HepG2 (cell line): ENCODE measurements at regions not wholly inside any gene's neighbourhood (a gene's known extent, or its start where the extent isn't known, plus 50 kb on each side); places are given as distances from the start of the nearest gene placed in this dataset.

Experiments
- ATAC-seq: fragments of 200-7000 bp; cut with Tn5 transposase; 3 replicates; pipeline ENCODE4 v1.9.1; 2020; ENCODE audit warnings: mild to moderate bottlenecking, moderate library complexity
- BruUV-seq: library from RNA; stranded (reverse); fragments of 400-500 nt; replicated peaks from 2 replicates; lab custom pipeline; 2021; lab: Mats Ljungman, UMichigan
- CTCF ChIA-PET: fragments of 300-600 bp; formaldehyde crosslinking; extraction: SDS; loops from one replicate; lab custom pipeline; 2021; ENCODE audit warnings: low total read pairs, inconsistent platforms, low intra/inter-chr PET ratio; lab: Yijun Ruan, JAX
- POLR2A ChIA-PET: fragments of 350-600 bp; sonication (Branson Sonifier 250); formaldehyde crosslinking; loops from one replicate; lab custom pipeline; 2020; ENCODE audit warnings: antibody characterized with exemption, inconsistent platforms; lab: Yijun Ruan, JAX
- DNase-seq: peaks from one replicate; pipeline ENCODE4 v3.0.0-alpha.2; 2015; ENCODE audit warnings: low spot score
- FAIRE-seq: peaks from 3 replicates; lab custom pipeline; 2011; peaks lifted over from hg19 to GRCh38; lab: Jason Lieb, UNC
- H2AFZ ChIP-seq: one replicate; pipeline ENCODE4 v1.6.1; 2011; ENCODE audit warnings: low read length, inconsistent platforms
- H3K27ac ChIP-seq: fragments of 300-600 bp; 3 replicates; pipeline ENCODE4 v1.8.0; 2011; ENCODE audit warnings: mixed run types, mild to moderate bottlenecking, mixed read lengths, low read length, inconsistent platforms; ENCODE audit not compliant: insufficient read depth; ENCODE audit errors: extremely low read length
- H3K27me3 ChIP-seq, 2 experiments: fragments of 200-600 bp in 1 of 2; 2 replicates in 1 of 2; 3 replicates in 1 of 2; pipeline versions ENCODE4 v1.6.0 to v1.8.0; 2011; ENCODE audit warnings: low read length in 2 of 2, mild to moderate bottlenecking in 2 of 2, moderate library complexity in 2 of 2, inconsistent platforms in 1 of 2; ENCODE audit not compliant: insufficient read depth in 2 of 2, control insufficient read depth in 1 of 2
- H3K36me3 ChIP-seq, 2 experiments: fragments of 200-600 bp in 1 of 2; replicated peaks in 1 of 2; 2 replicates in 1 of 2; 3 replicates in 1 of 2; pipeline versions ENCODE4 v1.5.1 to v1.8.0; 2011; ENCODE audit warnings: low read length in 2 of 2, inconsistent platforms in 1 of 2; ENCODE audit not compliant: insufficient read depth in 2 of 2, control insufficient read depth in 1 of 2
- H3K4me1 ChIP-seq: 2 replicates; pipeline ENCODE4 v1.5.1; 2012; ENCODE audit warnings: low read length, inconsistent platforms; ENCODE audit not compliant: insufficient read depth
- H3K4me2 ChIP-seq: 2 replicates; pipeline ENCODE4 v1.6.0; 2011; ENCODE audit warnings: low read depth, low read length, inconsistent platforms
- H3K4me3 ChIP-seq, 3 experiments: fragments of 200-600 bp in 1 of 3; sonication (generic), shearing (Covaris generic) in 1 of 3; replicated peaks in 1 of 3; 2 replicates each; pipeline ENCODE4 v1.5.1; 2011 to 2016; ENCODE audit warnings: low read length in 3 of 3, inconsistent platforms in 2 of 3, low read depth in 2 of 3, mild to moderate bottlenecking in 2 of 3, control low read depth in 1 of 3, mixed read lengths in 1 of 3; ENCODE audit not compliant: insufficient read depth in 1 of 3
- H3K79me2 ChIP-seq: one replicate; pipeline ENCODE4 v1.6.1; 2011; ENCODE audit warnings: low read length, inconsistent platforms; ENCODE audit not compliant: insufficient read depth
- H3K9ac ChIP-seq: 2 replicates; pipeline ENCODE4 v1.6.0; 2011; ENCODE audit warnings: mild to moderate bottlenecking, low read depth, low read length, inconsistent platforms; ENCODE audit not compliant: insufficient read depth
- H3K9me3 ChIP-seq: 2 replicates; pipeline ENCODE4 v1.5.1; 2012; ENCODE audit warnings: mild to moderate bottlenecking, low read length
- H4K20me1 ChIP-seq: 2 replicates; pipeline ENCODE4 v1.6.0; 2011; ENCODE audit warnings: inconsistent platforms, mild to moderate bottlenecking, low read length, moderate library complexity; ENCODE audit not compliant: insufficient read depth
- ARID5B ChIP-seq: IDR thresholded peaks from 2 replicates; pipeline ENCODE4 v1.4.0; 2020; ENCODE audit warnings: mild to moderate bottlenecking, missing genetic modification reagents
- IRF2 ChIP-seq: IDR thresholded peaks from 2 replicates; pipeline ENCODE4 v1.6.1; 2018; ENCODE audit warnings: missing genetic modification reagents, missing compliant biosample characterization
- ZMAT5 ChIP-seq: sonication (generic); formaldehyde crosslinking; IDR thresholded peaks from 2 replicates; pipeline ENCODE4 v1.5.0; 2020; ENCODE audit warnings: mild to moderate bottlenecking, low read depth, missing genetic modification reagents, borderline replicate concordance
- ZNF546 ChIP-seq: sonication (generic); formaldehyde crosslinking; conservative IDR thresholded peaks from 2 replicates; pipeline ENCODE4 v1.8.1; 2023; ENCODE audit warnings: mild to moderate bottlenecking, missing genetic modification reagents
- ZNF605 ChIP-seq: sonication (generic); formaldehyde crosslinking; IDR thresholded peaks from 2 replicates; pipeline ENCODE4 v1.8.0; 2022; ENCODE audit warnings: mild to moderate bottlenecking, missing genetic modification reagents
- WGBS: methylation state at CpG from one replicate; pipeline ENCODE4 v1.1.6; 2017; ENCODE audit warnings: low lambda C conversion rate; 5-methylcytosine and 5-hydroxymethylcytosine counted together
- in situ Hi-C: cut with HindIII; loops from 2 replicates; pipeline ENCODE4 v1.10.0; 2017; ENCODE audit warnings: low pct_unique_long_range_greater_than_20kb; ENCODE audit not compliant: extremely low pct_ligation_motif_present
- intact Hi-C: fragments of 100-400 bp; cut with micrococcal nuclease; formaldehyde crosslinking; loops from one replicate; pipeline ENCODE4 v1.10.0; 2022; ENCODE audit not compliant: unreplicated experiment

DNA sequence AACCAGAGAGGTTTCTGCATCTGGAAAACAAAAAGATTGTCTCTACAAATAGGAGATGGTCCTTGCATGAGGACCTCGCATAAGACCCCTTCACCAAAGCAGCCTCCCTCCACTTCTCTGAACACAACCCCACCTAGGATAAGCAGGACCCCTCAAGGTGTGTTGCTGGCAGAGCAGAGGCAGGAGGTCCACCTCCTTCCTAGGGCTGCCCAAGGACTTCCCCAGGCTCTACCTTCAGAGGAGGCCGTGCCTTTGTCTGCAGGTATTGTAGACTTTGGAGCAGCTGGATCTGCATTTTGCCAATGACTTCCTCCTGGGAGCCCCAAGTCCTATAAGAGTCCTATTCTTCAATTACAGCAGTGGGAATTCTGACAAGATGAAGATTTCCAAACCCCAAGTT lies 67.3 kb upstream of the TSPAN11 start (continued):
- TF ChIP-seq ZNF605 (CRISPR knock-in tag) (no peak), ZNF546 (CRISPR knock-in tag) (no peak), ZMAT5 (no peak), ARID5B (CRISPR knock-in tag) (no peak)

GRCh38 chr12:30858471-30858870 lies 68.1 kb upstream of the TSPAN11 start:
- Histone ChIP-seq H2AFZ (no peak overlapping the region), H3K36me3 (no peaks in the 10 kb centered on the region), H3K4me1 (no peaks in the 10 kb centered on the region), H3K27ac (no peak overlapping the region), H3K9me3 (no peaks in the 10 kb centered on the region), H3K9ac (no peak overlapping the region), H3K4me2 (no peak overlapping the region), H3K4me3 (no peak overlapping the region), H3K79me2 (no peaks in the 10 kb centered on the region), H3K27me3 (no peaks in the 10 kb centered on the region; a peak in 1 of 5 replicates), H4K20me1 (no peaks in the 10 kb centered on the region)
- WGBS = 18% methylated on average over 4 of the region's 4 CpGs
- FAIRE-seq (no peak), ATAC-seq (no peak), DNase-seq (no peak)
- ChIA-PET POLR2A (no interaction called here), CTCF (interaction anchor here (1.4 kb wide), 1 partner anchor 127 kb away, joined by 3 read pairs; no protein-coding TSS in a partner anchor)
- in situ Hi-C loops (no loop called here), intact Hi-C loops (no loop called here)
- TF ChIP-seq IRF2 = no peak
- no TSS peak for BruUV-seq
